Mesenteric fat pad (tissue), 1 donor: ENCODE measurements at regions not wholly inside any gene's neighbourhood (a gene's known extent, or its start where the extent isn't known, plus 50 kb on each side); places are given as distances from the start of the nearest gene placed in this dataset.
"Not testable (repeated sequence)": the region's sequence is repeated elsewhere in the genome, so short reads cannot be mapped to it uniquely, and the experiment has no call there.

ENCODE experiments used
- DNase-seq: peaks from one replicate; pipeline ENCODE4 v3.0.0-alpha.2; 2020; ENCODE audit warnings: low spot score
- donor health status: DM: yes; HTN: yes; CAD: no.

DNA sequence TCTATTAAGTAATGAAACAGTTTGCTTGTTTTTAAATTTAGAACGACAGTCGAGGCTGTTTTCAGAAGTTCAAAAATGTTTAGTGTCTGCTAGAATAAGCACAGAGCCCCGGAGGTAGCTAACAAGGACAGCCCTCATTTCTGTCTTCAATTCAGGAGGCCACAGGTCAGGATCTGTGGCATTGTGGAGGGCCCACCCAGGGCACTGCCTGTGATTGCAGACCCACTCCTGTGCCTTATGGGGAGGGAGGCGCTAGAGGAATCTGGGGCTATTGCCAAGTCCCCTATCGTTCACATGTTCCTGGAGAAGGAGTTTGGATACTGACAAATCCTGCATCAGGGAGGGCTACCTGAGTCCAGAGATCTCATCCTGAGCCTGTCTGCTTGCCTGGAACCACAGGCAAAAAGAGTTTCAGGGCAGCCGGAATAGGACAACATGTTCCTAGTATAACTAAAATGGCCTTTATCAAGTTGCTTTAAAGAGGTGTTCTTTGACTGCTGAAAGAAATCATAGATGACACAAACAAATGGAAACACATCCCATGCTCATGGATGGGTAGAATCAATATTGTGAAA, 141.5 kb upstream of the ROPN1 start:
- DNase-seq = no peak

DNA sequence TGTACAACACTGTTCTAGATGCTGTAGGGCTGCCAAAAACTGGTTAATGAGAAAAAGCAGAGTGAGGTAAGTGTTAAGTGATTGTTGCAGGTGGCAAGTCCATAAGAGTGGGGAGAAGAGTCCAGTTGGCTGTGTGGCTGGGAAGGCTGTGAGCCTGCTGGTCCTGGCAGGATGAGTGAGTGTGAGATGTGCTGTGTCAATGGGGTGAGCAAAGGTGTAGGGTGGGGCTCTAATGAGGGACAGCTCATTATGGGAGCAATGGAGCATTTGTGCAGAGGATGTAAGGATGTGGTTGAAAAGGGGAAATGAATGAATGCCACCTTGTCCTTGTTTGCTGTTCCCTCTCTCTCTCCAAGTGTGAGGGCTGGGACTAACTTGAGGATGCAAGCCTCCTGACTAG, 145.3 kb upstream of the ROPN1 start:
- no peak for DNase-seq

DNA sequence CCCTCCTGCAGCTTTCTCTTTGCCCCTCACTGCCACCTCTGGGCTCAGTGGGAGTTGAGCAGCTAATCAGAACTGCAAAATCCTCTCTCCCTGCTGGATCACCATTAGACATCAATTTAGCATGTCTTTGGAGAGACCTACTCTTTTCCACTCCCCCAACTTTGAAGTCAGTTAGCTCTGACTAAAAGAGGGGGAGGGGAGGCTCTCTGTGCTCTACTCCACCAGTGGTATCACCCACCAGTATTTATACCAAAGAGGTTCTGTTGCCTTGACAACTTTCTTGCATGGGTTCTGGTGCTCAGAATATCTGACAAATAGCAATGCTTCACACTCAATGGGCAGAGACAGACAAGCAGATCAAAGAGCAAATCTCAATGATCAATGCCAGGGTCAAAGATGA, 146.2 kb upstream of the ROPN1 start:
- no peak for DNase-seq

DNA sequence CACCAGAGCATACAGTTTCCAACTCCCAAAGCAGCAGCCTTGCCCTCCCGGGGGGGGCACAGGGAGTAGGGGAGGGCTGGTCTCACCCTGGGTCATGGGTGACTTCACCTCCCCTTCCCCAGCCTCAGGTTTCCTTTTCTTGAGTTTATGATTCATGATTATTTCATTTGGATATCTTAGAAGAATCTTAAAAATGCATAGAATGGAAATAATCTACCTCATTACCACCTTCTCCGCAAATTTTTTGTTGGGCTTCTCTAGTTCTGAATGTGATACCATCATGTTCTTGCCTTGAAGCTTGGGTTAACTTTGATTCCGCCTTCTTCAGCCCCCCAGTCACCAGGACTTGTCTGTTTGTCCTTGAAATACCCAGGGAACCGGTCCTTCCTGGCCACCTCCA, 148.8 kb upstream of the ROPN1 start:
- DNase-seq = no peak

DNA sequence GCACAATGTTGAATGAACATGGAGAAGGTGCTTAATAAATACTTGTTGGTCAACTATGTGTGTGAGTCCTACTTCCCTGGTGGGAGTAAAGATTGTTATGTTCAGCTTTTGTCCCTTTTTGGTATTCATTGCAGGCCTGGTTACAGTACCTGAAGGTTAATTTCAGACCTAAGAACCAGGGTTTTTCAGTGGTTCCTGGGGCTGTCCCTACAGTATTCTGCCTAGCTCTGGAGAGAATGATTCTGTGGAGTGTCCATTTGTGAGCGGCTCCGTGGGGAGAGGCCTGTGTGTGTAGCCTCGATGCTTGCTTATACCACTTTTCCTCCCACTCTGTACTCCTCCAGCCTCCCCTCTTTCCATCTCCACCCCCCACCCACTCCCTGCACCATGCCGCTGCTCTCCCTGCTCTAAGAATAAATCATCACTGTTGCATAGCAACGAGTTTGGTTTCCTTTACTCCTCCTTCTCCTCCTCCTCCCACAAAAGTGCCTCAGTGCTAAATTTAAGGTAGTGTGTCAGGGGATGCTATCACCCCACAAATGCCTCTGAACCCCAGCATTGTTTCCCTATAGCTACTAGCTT, 150.6 kb upstream of the ROPN1 start:
- no peak for DNase-seq

DNA sequence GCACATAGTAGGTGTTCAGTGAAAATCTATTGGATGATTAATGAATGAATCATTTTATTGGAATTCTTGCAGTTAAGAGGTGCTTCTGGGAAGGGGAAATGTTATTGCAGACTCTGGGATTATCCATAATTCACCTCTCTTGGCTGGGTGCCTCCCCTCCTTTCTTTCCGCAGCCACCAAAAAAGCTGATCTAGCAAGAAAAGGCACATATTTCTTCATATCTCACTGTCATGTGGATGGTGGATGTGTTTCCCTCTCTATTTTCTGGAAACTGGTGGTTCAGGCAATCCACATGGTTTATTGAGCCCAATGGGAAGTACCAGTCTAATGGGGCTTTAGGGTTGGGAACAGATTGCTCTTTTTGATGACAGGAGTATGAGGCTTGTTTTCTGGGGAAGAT, 151.1 kb upstream of the ROPN1 start:
- no peak for DNase-seq

DNA sequence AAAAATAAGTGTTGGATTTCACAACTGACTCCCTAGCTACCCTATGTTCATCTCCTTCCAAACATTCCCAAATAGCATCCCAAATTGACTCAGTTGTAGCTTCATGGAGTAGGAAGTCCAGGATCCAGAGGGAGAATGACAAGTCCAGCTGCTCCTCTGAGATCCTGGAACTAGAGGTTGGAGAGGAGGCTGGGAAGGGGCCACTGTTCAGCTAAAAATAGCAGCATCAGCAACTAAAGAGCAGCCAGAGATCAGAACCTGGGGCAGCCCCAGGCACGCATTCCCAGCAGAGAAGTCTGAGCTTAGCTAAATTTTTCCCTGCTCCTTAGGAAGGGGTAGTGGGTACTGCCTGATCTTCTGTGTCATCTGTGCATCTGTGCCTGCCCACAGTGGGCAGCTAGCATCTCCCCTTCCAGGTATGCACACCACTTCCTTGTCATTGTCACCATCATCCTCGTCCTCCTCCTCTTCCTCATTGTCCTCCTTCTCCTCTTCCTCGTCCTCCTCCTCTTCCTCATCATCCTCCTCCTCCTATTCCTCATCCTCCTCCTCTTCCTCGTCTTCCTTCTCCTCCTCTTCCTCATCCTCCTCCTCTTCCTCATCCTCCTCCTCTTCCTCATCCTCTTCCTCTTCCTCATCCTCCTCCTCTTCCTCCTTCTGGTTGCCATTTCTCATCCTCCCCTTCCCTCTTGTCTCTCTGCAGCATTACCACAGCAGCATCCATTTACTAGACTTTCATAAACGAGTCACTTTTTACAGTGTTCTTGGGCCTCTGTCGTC, 152.3 kb upstream of the ROPN1 start:
- no peak for DNase-seq

DNA sequence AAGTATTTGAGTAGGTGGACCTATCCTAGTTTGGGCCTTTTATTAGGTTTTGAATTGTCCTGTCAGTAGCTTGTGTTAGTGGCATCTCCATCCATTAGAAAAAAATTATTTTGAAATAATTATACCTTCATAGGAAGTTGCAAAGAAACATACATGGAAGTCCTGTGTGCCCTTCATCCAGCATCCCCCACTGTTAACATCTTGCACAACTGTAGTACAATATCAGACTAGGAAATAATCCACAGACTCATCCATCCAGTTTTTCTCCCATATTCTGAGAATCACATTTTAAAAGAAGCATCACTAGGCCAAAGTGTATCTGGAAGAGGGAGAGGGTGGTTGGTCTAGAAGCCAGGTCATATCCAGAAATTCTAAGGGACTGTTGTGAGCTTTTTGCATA, 155.5 kb upstream of the ROPN1 start:
- no peak for DNase-seq

DNA sequence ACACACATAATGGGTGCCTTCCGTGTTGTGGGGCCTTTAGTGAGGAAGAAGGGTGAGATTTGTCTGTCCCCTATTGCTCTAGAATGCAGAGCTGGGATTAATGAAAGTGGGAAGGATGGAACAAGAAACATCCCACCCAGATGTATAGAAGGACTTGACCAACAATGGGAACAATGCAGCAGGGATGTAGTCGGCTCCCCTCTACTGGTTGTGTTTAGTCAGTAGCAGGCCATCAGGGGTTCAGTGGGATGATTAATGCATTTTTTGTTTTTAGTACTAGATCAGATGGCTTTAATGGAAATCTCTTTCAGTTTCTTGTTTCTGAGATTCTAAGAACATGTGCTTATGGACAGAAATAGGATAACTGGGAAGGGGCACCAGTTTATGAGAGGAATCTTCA, 156.0 kb upstream of the ROPN1 start:
- no peak for DNase-seq

DNA sequence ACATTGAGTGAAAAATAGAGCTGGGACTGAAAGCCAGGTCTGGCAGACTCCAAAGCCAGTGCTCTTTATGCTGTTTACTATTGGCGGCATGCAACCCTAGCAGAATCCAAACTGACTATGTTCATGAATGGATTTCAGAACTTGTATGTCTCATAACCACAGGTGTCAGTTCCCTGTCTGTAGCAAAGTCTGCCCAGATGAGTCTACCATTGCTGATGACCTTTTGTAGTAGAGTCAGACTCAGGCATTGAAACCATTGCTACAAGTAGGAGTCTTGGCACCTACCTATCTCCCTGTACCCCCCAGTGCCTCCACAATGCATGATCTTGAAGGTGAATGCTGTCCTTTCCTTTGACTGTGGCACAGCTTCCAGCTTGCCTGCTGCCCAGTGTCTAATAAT, 157.2 kb upstream of the ROPN1 start:
- DNase-seq = no peak

DNA sequence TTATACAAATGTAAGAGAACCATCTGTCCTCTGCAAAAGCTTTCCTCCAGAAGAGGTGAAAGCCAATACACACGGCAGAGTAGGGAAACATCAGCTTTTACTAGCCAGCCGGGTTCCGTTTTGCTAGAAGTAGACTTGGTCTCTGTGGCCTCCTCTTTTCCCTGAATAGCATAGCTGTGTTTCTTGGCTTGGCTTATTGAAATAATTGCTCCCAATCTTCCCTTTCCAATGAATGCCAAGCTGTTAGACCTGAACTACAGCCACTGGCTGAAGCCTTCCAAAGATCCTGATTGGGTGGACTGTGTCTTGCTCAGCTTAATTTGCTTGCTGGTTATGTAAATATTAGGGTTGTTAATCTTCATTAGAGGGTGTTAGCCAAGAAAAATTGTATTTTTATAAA, 157.8 kb upstream of the ROPN1 start:
- DNase-seq = no peak

DNA sequence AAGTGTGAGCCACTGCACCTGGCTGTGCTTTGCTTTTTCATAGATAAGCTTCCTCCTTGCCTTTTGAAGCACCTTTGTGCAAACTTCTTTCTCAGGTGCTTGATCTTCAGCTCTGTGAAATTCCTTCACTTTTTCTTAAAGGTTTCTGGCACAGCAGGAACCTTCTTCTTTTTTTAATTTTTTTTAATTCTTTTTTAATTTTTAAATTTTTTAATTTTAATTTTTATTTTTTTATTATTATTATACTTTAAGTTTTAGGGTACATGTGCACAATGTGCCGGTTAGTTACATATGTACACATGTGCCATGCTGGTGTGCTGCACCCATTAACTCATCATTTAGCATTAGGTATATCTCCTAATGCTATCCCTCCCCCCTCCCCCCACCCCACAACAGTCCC, 161.0 kb upstream of the ROPN1 start:
- not testable (repeated sequence) for DNase-seq

DNA sequence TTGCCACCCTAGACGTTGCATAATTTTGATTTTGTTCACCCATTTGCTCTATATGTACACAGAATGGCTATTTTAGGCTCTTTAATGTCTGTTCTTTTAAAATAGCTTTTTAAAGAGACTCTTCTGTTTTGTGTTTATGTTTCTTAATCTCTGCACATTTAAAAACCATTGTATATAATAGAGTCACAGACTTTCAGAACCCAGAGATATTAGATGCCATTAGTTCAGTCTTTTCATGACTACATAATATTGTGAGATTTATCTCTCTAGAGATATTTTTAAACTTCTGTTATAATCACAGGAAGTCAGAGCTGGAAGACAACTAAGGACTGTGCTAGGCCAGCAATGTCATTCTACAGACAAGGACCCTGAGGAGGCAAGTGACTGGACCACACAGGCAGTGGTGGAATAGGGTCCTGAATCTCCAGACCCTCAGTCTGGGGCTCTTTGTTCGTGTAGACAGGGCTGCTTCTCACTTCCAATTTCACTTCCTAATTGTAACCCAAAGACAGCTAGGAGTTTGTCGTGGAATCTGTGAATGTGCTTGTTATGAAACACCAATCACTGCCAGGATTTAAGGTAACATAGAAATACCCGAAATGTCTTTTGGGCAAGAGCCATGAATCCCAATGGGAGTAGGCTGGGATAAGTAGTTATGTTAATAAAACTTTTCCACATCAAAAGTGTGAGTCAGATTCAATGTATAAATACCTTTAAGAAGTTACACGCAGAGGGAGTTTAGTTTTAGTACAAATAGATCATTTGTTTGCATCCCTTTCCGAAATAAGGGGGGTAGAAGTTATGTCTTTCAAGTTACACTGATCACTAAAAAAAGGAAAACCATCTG, 165.2 kb upstream of the ROPN1 start:
- no peak for DNase-seq

DNA sequence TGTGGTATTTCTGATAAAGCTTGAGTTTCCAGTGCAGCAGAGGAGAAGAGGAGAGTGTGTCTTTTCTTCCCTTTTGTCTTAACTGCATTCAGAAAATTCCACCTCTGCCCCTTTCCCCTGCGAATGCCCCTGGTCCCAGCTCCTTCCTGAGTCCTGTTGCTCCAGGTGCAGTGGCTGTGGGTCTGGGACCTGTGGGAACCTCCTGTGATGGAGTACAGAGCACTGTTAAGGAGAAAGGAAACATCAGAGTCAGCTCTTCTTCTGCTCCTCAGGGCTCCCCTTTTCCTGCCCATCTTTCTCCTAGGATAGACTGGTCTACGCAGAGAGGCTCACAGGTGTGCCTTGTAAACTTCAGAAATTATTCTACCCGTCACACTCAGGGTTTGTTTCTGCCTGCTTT, 165.8 kb upstream of the ROPN1 start:
- no peak for DNase-seq

DNA sequence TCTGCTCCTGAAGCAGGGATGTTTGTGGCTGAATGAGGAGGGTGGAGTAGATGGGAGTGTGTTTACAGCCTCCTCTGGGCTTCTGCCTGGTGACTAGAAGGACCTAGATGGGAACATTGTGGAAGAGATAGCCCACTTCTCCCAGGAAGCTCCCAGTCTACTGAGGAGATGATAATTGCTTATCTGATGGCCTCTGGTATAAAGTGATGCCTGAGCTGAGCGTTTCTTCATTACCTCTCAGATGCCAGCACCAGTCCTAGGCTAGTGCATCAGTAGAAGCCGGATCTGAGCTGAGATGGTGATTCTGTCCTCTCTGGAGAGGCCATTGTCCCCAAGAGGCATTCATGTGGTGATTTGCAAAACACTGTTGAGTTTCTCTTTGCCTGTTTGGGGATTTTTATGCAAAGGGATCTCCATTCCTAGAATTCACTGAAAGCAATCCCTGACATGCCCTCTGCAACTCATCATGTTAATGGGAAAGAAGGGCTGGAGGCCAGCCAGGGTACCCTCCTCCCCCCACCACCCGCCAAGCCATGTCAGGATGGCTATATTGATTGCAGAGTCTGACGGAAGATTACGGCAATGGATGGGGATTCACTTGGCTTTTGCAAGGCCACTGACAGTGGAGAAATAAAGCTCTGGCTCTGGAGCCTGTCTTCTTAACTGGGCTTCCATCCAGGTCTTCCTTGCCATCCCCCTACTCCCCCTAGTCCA, 166.4 kb upstream of the ROPN1 start:
- no peak for DNase-seq

DNA sequence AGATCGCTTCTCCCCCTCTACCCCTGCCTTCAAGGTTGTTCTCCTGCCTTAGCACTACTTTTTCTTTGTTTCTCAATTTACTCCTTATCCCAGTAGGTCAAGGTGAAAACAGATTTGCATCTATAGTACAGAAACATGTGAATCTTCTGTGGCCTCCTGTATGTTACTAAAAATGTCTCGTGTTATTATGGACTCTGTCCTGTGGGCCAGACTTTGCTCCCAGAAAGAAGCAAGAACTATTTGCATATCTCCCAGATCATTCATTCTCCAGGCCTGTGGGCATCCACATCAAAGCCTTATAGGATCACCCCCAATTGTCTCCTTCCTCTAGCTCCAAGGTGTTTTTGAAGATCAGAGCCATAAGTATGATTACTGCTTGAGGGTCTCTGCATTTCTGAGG, 169.5 kb upstream of the ROPN1 start:
- no peak for DNase-seq

DNA sequence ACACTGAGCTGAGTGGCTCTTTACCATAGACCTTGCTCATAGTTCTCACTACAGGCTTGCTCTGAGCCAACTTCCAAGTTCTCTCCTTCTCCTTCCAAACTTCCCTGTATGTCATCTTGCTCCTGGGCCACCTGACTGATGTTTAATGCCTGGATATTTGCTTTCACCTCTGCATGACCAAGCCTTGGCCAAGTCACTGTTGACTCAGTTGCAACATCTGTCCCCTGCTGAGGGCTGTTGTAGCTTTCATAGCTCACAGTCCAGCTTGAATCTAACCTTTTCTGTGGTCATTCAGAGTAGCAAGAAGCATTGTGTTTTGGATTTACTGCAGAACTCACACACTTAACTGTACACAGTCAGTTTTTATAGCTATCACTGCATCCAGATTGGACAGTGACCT, 171.8 kb upstream of the ROPN1 start:
- DNase-seq = no peak

DNA sequence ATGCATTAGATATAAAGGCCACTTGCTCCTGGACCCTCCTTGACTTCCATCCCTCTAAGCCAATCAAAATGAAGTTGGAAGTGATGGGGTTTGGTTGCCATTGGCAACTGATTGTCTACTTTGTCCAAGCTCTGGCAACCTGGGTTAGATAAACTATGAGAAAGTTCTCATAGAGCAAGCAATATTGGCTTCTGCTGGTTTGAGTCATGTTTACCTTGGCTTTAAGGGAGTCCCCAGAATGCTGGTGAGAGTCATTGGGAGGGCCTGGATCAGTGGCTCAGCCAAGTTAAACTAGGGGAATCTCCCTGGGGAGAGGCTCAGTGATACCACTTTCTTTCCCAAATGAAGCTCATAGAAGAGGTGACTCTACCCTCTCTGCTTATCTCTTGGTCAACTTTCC, 176.3 kb upstream of the ROPN1 start:
- DNase-seq = no peak

DNA sequence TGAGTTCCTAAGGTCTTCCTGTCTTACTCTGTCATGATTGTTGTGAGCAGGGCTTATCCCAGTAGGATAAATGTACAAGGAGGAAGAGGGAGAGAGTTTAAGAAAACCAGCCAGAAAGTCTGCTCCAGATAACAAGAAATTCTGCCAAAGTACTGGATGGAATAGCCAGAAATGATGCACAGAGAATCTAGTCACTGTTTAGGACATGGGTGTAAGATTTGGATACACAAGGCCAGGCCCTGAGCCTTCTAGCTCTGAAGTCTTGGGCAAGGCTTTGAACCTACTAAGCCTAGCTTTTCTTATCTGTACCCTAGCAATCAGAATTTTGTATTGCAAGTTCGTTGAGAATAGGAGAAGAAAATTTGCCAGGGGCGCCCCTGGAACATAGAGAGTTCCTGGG, 180.4 kb upstream of the ROPN1 start:
- no peak for DNase-seq

DNA sequence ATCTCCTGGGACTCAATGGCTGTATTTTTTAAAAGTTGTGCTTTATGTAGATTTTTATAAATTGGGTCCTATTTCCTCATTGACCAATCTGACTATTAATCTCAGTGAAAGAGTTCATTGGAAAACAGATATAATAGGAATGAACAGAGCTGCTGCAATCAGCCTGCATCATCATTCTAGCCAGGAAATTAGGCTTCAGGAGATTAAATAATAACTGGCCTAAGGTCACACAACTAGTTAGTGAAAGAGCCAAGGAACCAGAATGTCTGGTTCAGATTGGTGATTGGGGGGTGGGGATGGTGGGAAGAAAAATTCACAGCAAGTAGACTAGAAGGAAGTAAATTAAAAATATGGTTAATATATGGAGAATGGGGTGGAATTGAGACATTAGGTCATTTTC, 180.9 kb upstream of the ROPN1 start:
- no peak for DNase-seq

DNA sequence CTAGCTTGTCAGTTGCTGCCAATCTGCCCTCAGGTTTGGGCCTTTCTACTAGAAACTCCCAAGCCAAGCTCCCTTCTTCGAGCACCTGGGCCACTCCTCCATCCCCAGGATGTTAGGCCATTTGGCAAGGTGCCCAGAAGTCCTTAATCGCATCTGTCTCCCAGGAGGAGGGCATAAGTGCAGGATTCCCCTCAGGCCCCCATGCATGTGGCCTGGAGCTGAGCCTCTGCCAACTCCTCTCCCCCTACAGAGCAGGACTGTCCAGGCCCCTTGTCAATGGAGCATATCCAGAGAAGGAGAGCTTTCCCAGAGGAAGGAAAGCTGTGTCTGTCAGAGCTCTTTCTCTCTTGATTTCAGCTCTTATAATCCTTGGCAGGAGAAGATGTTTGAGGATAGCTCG, 182.6 kb upstream of the ROPN1 start:
- no peak for DNase-seq
